ENCODE measurements at regions not wholly inside any gene's neighbourhood (a gene's known extent, or its start where the extent isn't known, plus 50 kb on each side); places are given as distances from the start of the nearest gene placed in this dataset.
A peak's percentile ranks its signal among the peaks of the same experiment; 100 is the strongest.
"Not testable (repeated sequence)": the region's sequence is repeated elsewhere in the genome, so short reads cannot be mapped to it uniquely, and the experiment has no call there.

DNA sequence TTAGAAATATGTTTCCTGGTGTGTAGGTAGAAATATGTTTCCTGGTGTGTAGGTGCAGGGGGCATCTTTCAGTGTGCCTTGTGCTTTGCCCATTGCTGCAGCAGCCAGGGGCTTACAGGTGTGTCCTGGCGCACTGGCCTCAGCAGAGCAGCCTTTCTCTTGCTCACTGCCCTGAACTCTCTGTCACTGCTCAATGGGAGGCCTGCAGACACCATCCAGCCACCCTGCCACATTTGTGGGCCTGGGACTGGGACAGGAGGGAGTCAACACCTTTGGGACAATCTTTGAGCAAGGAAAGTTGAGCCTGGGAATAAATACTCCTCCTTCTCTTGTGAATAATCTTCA is 62.4 kb upstream of the RBM24 start:
- H3K27ac ChIP-seq: peak overlapping the region; percentile 80
- TF ChIP-seq, protein P1, sequence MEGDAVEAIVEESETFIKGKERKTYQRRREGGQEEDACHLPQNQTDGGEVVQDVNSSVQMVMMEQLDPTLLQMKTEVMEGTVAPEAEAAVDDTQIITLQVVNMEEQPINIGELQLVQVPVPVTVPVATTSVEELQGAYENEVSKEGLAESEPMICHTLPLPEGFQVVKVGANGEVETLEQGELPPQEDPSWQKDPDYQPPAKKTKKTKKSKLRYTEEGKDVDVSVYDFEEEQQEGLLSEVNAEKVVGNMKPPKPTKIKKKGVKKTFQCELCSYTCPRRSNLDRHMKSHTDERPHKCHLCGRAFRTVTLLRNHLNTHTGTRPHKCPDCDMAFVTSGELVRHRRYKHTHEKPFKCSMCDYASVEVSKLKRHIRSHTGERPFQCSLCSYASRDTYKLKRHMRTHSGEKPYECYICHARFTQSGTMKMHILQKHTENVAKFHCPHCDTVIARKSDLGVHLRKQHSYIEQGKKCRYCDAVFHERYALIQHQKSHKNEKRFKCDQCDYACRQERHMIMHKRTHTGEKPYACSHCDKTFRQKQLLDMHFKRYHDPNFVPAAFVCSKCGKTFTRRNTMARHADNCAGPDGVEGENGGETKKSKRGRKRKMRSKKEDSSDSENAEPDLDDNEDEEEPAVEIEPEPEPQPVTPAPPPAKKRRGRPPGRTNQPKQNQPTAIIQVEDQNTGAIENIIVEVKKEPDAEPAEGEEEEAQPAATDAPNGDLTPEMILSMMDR (conservative IDR thresholded peaks at IDR 0.05): no peak
- TF ChIP-seq ZFX (IDR thresholded peaks at IDR 0.05): no peak

DNA sequence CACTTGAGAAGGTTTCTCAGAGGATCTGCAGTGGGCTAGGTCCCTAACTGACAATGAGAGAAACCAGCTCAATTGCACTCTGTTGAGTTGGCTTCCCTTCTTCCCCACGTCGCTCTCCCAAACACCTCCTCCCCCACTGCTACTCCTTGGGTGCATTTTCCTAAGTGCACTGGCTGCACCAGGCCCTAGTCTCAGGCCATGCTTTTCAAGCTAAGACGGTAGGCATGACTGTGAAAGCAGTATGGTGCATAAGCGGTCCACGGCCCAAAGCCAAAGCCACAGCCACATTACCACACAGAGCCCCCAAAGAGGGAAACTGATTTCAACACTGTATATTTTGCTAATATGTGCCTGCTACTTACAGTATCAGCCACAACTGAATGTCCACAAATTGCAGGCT is 62.1 kb upstream of the RBM24 start:
- peak overlapping the region; percentile 80 for H3K27ac ChIP-seq
- TF ChIP-seq, protein P1 (conservative IDR thresholded peaks at IDR 0.05): no peak
- TF ChIP-seq ZFX (IDR thresholded peaks at IDR 0.05): no peak

DNA sequence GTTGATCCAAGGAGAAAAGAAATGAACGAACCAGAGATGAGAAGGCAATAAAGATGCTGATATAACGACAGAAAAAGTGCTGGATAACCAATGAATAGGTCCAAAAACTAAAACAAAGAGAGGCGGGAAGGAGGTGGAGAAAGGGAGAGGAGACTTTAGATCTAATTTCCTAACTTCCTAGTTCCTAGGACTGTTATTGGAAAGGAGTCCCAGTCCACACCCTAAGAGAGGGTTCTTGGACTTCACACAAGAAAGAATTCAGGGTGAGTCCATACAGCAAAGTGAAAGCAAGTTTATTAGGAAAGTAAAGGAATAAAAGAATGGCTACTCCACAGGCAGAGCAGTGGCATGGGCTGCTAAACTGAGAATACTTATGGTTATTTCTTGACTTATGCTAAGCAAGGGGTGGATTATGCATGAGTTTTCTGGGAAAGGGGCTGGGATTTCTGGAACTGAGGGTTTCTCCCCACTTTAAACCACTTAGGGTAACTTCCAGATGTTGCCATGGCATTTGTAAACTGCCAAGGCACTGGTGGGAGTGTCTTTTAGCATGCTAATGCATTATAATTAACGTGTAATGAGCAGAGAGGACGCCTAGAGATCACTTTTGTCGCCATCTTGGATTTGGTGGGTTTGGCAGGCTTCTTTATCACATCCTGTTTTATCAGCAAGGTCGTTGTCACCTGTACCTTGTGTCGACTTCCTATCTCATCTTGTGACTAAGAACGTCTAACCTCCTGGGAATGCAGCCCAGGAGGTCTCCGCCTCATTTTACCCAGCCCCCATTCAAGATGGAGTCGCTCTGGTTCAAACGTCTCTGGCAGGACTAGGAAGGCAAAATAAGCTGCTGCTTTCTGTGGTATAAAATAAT is 60.9 kb upstream of the RBM24 start:
- TF ChIP-seq, protein P1 (conservative IDR thresholded peaks at IDR 0.05): no peak
- no peak for TF ChIP-seq ZFX (IDR thresholded peaks at IDR 0.05)
- H3K27ac ChIP-seq: no peak overlapping the region

DNA sequence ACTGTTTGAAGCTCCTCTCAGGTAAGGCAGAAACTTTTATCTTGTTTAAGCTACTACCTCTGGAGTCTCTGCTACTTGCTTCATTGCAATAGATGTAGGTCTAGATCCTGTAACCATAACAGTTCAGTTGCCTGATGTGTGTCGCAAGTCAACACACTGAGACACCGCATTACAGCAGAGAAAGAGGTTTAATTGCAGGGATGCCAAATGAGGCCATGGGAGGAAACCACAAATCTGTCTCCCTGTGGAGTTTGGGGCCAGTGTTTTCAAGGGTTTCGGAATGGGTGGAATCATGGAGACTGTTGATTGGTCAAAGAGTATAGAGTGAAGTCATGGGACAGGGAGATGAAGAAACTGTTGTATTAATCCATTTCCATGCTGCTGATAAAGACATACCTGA is 57.1 kb upstream of the RBM24 start:
- no peak overlapping the region for H3K27ac ChIP-seq
- TF ChIP-seq ZFX (IDR thresholded peaks at IDR 0.05): no peak
- TF ChIP-seq, protein P1 (conservative IDR thresholded peaks at IDR 0.05): no peak

DNA sequence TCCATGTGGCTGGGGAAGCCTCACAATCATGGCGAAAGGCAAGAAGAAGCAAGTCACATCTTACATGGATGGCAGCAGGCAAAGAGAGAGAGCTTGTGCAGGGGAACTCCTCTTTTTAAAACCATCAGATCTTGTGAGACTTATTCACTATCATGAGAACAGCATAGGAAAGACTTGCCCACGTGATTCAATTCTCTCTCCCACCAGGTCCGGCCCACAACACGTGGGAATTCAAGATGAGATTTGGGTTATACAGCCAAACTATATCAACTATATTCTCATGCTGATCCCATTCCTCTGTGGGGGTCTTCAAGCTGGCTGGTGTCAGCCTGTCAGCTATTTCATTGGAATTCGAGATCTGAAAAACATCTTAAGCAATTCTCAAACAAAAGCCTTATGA is 56.7 kb upstream of the RBM24 start:
- H3K27ac ChIP-seq: not testable (repeated sequence)

DNA sequence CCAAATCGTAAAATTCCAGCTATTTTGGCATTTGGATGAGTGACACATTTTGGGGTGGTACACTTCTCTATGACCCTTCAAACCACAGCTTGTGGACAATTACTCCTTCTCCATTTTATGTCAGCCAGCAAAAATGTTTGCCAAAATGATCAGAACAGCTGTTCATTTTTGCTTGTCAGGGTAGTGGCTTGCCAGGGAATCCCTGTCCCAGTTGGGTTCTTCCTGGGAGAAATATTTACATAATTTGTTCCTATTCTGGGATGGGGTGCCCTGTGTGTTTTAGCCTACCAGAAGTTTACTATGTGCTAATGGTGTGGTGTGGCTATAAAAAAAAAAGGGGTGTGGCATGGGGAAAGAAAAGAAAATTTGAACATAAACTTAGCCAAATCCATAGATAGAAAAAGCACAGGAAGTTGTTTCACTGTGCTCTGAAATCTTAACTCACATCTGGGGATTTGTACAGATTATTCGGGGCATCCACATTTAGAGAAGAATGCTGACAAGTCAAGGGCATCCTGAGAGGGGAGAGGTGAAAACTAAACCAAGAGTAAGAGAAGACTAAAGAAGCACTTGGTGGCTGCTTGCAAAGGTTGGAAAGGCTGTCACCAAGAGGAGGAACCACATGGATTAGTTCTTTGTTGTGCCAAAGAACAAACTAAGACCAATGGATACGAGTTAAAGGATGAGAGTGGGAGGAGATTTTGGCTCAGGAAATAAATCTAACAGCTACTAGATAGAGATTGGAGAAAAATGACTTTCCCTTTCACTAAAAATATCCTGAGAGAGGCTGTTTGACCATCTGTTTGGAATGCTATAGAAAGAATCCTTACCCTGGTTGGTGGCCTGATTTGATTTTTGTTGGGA is 55.2 kb upstream of the RBM24 start:
- TF ChIP-seq, protein P1 (conservative IDR thresholded peaks at IDR 0.05): no peak
- no peak for TF ChIP-seq ZFX (IDR thresholded peaks at IDR 0.05)

DNA sequence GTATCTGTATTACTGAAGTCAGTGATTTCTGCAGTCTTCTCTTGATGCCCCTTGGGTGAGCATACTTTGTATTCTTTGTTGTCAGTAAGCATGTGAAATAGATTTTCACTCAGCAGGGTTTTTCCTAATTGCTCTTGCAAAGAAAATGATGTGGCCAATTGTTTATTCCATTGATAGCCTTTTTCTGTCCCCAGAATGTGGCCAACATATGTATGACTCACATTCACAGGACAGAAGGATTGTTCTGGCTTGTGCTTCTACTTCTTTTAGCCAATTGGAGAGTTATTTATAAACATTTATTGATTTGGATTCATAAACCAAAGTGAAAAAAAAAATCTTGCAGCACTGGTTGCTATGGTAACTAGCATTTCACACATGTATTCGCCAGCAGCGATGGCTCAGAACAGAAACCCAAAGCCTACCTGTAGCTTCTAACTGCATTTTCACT is 54.4 kb upstream of the RBM24 start:
- TF ChIP-seq, protein P1 (conservative IDR thresholded peaks at IDR 0.05): no peak
- TF ChIP-seq ZFX (IDR thresholded peaks at IDR 0.05): no peak
- no peak overlapping the region for H3K27ac ChIP-seq

More for the DNA sequence above, 55.2 kb upstream of the RBM24 start:
- no peak overlapping the region for H3K27ac ChIP-seq

All from C4-2B (cell line).